Stimulated activated CD4-positive, alpha-beta T cell treated with anti-CD3 and anti-CD28 coated beads, Interleukin-4, amount 100 ng/mL, for 48 hours (primary cell): ENCODE measurements at regions not wholly inside any gene's neighbourhood (a gene's known extent, or its start where the extent isn't known, plus 50 kb on each side); places are given as distances from the start of the nearest gene placed in this dataset.
"Not testable (repeated sequence)": the region's sequence is repeated elsewhere in the genome, so short reads cannot be mapped to it uniquely, and the experiment has no call there.

Experiments
- DNase-seq, 2 donors: peaks; one replicate each; pipeline ENCODE4 v3.0.0-alpha.2; 2020; ENCODE audit warnings: low read depth in 2 of 2

- no peak for DNase-seq
These were observed 130.7 kb upstream of the NR3C1 start for GRCh38 chr5:143533978-143534760.

- DNase-seq, result no peak
These were observed 130.0 kb upstream of the NR3C1 start for GRCh38 chr5:143533475-143533874.

DNA sequence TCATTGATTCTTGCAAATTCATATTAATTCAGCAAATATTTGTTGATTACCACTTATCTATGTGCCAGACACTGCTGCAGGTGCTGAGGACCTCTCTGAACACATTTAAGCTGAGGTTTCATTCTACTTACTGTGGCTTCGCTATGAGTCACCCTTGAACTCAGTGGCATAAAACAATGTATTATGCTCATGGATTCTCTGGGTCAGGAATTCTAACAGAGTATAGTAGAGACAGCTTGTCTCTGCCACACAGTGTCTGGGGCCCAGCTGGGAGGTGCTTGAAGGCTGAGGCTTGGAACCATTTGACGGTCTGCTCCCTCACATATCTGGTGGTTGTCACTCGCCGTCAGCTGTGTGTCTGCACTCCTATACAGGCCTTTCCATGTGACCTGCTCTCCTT is 124.3 kb upstream of the NR3C1 start:
- no peak for DNase-seq

GRCh38 chr5:143525176-143525575 is 121.7 kb upstream of the NR3C1 start:
- no peak for DNase-seq

- no peak for DNase-seq
These were observed 121.0 kb upstream of the NR3C1 start for GRCh38 chr5:143524338-143524945.

- no peak for DNase-seq
These were observed 118.4 kb upstream of the NR3C1 start for GRCh38 chr5:143521846-143522400.

- no peak for DNase-seq
These were observed 117.7 kb upstream of the NR3C1 start for GRCh38 chr5:143521141-143521540.

GRCh38 chr5:143519215-143519614 is 115.7 kb upstream of the NR3C1 start:
- DNase-seq, result not testable (repeated sequence)

DNA sequence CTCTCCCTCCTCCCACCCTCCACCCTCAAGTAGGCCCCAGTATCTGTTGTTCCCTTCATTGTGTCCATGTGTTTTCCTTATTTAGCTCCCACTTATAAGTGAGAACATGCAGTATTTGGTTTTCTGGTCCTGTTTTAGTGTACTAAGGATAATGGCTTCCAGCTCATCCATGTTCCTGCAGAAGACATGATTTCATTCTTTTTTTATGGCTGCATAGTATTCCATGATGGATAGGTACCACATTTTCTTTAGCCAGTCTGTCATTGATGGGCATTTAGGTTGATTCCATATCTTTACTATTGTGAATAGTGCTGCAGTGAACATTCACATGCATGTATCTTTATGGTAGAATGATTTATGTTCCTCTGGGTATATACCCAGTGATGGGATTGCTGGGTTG is 114.3 kb upstream of the NR3C1 start:
- DNase-seq, result not testable (repeated sequence)

GRCh38 chr5:143516249-143516648 is 112.8 kb upstream of the NR3C1 start:
- DNase-seq, result no peak

DNA sequence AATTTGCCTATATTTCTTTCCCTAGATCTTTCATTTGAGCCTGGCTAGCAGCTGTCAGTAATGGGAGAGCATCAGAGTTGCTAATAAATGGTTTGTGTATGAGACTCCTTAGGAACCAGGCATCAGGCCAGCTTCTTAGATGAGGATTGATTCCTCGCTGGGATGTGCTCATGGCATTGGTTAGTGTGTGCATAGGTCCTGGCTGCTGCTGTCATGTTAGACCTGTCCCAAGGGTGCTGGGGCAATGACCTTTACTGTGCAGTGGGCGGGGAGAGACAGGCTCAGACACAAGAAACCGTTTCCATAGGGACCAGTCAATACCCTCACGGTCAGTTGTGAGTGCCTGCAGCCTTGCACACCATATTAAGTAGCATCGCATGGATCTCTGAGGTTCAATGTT is 112.3 kb upstream of the NR3C1 start:
- DNase-seq, result no peak

- no peak for DNase-seq
These were observed 111.3 kb upstream of the NR3C1 start for GRCh38 chr5:143514616-143515335.

DNA sequence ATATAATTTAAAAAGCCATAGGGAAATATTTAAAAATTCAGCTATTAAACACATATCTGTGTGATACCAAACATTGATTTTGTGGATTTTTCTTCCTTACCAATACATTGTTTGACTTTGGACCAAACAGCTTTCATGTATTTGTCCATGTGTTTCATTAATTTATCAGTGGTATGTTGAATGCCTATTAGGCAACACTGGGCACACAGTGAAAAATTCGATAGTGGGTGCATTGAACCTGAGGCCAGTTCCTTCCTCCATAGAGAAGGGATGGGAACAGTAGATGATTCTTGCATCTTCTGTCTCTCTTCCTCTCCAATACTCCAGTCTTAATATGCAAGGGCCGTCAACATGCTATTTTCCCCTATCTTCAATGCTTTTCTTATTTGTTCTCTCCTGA is 110.2 kb upstream of the NR3C1 start:
- no peak for DNase-seq

DNA sequence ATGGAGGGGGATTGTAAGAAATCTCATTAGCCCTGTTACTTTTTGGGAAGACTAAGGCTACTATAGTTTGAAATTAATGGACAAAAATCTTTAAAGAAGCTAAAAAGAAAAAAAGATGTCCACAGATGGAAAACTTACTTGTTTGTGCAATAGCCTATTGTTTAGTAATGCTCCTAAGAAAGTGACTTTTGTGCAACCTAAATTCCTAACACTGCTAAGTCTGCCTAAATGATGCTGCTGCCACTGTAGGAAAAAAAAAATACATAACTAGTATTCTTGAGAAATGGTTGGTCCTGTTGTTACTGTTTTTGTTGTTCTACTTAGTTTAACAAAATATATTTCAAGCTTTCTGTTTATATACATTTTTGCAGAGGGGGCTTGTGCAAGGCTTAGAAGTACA is 108.2 kb upstream of the NR3C1 start:
- no peak for DNase-seq

DNA sequence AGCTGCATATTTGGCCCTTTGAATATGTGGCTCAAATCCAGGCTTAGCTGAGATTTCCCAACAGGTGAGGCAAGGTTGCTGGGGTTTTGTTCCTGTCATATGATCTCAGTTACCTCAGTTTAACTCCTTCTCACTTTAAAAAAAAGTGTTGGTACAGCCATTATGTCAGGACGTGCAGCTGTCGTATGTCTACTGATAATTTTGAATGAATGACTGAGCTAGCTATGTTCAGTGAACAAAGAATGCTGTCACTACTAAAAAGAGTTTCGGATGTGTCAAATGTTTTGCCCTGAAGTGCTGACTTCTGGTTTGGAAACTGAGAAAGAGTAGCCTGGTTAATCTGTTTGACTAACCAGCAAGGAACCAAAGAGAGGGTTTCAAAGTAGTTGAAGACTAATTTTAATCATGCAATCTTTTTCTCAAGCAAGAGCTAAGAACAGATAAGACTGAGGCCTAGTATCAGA is 106.3 kb upstream of the NR3C1 start:
- DNase-seq, result no peak

GRCh38 chr5:143506836-143507552 is 103.5 kb upstream of the NR3C1 start:
- DNase-seq, result no peak

DNA sequence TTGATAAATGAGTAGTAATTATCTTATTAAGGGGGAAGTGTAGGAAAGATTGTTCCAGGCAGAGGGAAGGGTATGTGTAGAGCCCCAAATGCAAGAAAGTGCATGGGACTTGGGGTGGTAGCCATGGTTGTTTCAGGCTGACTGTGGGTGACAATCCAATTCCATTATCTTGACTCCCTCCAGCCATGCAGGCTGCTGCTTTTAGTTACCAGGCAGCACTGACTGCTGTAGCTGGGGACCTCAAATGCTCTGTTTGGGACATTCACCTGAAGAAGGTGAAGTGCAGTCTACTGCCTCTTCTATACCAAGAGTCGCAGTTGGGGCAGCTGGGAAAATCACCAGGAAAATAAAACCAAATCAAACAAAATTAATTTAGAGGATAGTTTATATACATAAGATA is 102.4 kb upstream of the NR3C1 start:
- no peak for DNase-seq

DNA sequence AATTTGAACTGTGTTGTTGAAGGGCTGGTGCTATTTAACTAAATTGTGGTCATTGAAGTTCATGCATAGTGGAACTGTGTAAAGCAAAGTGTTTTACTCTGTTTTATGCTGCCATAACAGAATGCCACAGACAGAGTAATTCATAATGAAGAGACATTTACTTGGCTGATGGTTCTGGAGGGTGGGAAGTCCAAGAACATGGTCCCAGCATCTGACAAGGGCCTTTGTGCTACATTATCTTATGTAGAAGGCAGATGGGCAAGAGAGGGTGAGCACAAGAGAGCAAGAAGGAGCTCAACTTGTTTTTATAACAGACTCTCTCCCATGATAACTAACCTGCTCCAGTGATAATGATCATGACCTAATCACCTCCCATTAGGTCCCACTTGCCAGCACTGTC is 101.9 kb upstream of the NR3C1 start:
- DNase-seq, result no peak

DNA sequence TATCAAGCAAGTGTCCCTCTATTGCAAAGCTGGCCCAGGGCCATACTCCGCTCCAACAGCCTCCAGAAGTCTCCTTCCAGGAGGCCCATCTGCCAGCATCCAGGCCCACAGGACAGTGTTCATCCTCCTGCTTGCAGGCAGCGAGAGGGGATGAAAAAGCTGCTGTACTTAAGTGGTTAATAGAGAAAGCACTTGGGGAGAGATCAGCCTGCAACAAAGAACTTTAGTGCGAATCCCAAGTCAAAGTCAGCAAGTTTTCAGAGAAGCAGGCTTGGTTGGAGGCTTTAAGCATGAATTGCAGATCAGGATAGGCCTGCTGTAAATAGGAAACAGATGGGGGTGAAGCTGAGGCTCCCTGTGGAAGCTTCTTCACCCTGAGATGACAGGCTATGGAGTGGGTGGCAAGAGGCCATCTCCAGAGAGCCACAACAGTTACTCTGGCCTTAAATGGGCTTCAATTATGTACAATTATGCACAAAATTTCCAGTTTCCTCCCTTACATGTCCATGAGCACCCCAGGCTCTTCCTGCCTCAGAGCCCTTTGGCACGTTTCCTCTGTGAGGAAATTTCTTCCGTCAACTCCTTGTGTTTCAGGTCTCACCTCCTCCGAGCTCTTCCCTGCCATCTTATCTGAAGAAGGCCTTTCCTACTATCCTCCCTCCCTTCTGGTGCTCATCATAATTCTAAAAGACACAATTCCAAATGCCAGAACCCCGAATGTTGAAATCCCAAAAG is 98.0 kb upstream of the NR3C1 start:
- no peak for DNase-seq

GRCh38 chr5:143499480-143500114 is 96.1 kb upstream of the NR3C1 start:
- no peak for DNase-seq

DNA sequence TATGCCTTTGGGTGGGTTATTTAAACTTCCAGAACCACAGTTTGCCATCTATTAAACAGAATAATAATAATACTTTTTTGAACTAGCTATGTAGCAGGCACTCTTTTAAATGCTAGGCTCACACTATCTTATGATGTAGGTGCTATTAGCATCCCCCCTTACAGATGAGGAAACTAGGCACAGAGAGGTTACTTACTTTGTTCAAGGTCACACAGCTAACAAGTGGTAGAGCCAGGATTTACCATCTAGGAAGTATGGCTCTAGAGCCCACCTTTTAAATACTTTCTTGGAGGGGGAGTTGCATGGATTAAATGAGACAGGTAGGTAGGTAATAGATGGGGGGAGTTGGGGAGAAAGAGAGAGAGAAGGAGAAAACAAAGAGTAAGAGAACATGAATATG is 95.3 kb upstream of the NR3C1 start:
- DNase-seq, result no peak
